GM19238 (cell line): ENCODE measurements at regions not wholly inside any gene's neighbourhood (a gene's known extent, or its start where the extent isn't known, plus 50 kb on each side); places are given as distances from the start of the nearest gene placed in this dataset.

ENCODE experiments used
- DNase-seq: peaks from one replicate; pipeline ENCODE4 v3.0.0; 2011; ENCODE audit warnings: low spot score; ENCODE audit not compliant: insufficient read length

- DNase-seq = no peak
Observed at GRCh38 chr2:57906152-57906732, 140.4 kb upstream of the VRK2 start.

DNA sequence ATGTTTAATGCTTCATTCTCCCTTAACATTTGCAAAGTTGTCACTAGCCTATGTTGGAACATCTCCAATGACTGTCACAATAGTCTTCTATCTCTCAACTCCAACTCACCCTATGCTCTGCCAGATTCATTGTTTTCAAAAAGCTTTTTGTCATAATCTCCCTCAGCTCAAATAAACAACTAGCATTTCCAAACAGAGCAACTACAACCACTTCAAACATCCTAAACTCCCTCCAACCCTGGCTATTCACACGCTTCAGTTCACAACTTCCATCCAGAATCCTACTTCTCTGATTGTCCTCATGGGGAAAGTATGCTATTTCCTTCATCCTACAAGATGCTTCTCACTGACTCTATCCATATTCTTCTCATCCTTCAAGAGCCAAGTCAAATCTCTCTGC, 139.2 kb upstream of the VRK2 start:
- no peak for DNase-seq

DNA sequence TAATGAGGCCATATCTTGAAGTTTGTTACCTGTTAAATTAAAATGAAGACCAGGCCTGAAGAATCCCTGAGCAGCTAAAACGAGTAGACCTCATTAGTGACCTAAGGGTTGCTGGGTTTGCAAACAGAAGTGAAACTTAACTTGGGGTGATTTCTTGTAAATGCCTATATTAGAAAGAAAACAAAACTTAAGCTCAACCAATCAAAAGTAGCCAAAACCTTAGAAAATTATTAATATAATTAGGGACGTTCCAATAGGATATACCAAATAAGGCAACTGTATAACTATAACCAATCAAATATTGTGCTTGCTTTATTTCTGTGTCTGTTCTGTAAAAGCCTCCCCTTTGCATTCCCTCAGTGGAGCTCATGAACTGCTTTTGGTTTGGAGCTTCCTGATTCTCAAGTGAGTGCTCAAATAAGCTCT, 137.9 kb upstream of the VRK2 start:
- no peak for DNase-seq

DNA sequence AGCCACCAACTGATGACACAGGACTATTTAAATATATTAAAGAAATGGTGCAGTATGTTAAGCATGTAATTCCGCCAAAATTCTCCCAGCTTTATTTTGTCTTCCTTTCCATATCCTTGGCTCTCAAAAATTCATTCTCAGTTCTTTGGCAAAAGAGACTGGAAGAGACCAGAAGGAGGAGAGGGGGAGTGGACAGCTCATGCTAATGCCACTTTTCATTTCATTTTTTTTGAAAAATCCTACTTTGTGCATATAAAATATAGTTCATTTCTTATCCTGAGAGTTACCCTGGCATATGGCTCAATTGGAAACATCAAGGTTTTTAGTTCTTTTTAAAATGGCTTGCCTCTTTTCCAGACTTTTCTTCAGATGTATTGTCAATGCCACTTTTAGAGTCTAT, 128.5 kb upstream of the VRK2 start:
- no peak for DNase-seq

- no peak for DNase-seq
Observed at GRCh38 chr2:57920342-57920939, 126.2 kb upstream of the VRK2 start.

DNA sequence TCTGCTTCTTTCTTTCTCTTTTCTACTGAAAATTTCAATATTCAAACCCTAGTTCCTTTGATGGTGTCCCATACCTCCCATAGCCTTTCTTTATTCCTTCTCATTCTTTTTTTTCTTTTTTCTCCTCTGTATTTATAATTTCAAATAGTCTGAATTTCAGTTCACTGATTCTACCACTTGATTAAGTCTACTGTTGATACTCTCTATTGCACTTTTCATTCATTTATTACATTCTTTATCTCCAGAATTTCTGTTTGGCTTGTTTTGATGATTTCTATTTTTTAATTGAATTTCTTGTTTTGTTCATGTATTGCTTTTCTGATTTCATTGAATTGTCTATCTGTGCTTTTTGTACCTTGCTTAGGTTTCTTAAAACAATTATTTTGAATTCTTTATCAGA, 111.9 kb upstream of the VRK2 start:
- DNase-seq = no peak

DNA sequence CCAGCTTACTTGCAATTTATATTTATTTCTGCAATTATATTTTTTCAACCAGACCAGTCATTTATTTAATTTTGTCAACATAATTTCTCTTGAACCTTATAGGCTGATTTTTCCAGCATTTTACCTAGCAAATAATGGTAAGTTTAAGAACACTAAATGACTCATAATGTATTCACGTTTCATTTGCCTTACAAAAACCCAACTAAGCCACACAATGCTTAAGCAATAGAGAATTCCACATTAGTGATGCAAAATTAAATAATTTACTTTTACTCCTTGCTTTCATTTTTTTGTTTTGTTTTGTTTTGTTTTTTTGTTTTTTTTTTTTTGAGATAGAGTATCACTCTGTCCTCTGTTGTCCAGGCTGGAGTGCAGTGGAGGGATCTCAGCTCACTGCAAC, 110.4 kb upstream of the VRK2 start:
- DNase-seq = no peak

- DNase-seq = no peak
Observed at GRCh38 chr2:57937456-57937855, 109.2 kb upstream of the VRK2 start.

DNA sequence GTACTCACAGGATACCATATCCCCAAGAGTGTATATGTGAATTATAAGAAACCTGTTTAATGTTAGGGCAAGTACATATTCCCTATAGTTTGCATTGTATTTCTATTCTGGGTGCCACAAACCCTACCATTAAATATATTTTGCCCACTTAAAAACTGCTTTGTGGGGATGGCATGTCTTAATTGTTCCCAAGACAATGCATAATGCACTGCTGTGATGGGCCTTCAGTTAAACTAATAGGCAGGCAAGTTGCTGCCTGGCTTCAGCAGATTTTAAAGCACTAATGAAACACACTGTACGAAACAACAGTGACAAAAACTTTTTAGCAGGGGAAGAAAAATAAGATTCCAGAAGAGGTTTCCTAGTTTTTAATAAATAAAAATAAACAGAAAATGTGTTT, 104.8 kb upstream of the VRK2 start:
- DNase-seq = no peak

- no peak for DNase-seq
Observed at GRCh38 chr2:57943315-57943714, 103.3 kb upstream of the VRK2 start.

DNA sequence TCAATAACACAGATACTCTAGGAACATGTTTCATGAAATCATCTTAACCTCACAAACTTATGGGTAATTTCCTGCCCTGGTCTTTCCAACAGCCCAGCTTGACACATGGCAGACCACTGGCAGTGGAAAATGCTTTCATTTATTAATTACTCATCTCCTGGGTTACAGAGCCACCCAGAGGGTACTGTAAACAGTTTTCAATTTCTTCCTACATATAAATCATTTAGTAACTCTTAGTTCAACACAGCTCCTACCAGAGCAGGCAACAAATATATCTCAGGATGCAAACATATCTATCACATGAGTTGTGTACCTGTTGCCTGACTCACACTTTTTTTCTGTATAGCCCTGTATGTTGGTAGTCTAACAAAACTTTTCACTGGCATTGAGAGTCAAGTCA, 99.2 kb upstream of the VRK2 start:
- no peak for DNase-seq

GRCh38 chr2:57954020-57954419, 92.6 kb upstream of the VRK2 start:
- no peak for DNase-seq

DNA sequence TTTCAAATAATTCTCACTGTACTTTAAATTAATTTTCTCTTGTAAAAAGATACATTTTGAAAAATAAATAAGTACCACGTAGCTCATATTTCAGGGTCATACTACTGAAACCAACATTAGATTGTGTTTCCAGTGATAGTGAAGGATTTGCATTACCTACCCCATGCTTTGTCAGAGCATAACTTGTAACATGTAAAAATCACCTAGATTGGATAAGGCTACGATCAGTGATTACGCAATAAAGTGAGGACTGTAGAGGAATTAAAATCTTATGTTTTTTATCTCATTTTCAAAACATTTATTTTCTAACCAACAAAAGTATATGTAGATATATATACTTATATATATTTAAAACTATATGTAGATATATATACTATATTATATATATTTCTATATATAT, 89.4 kb upstream of the VRK2 start:
- no peak for DNase-seq

DNA sequence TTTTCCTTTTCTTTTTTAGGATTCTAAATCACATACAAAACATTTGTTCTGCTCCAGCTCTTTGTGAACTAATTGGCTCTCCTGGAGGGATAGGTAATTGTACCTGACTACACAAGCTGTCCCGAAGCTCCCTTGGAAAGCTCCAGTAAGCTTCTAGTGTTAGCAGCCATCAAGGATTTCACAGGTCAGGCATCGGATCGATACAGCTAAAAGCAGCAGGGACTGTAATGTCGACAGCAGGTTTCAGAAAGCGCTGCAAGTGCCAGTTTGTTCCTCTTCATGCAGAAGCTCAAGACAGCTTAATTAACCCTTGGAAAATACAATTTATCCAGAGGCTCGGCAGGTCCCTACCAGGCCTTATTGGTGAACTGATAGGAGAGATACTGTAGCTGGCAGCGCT, 87.2 kb upstream of the VRK2 start:
- no peak for DNase-seq

- no peak for DNase-seq
Observed at GRCh38 chr2:57962861-57963260, 83.7 kb upstream of the VRK2 start.

GRCh38 chr2:57965219-57965618, 81.4 kb upstream of the VRK2 start:
- DNase-seq = no peak

- no peak for DNase-seq
Observed at GRCh38 chr2:57965961-57966360, 80.6 kb upstream of the VRK2 start.

DNA sequence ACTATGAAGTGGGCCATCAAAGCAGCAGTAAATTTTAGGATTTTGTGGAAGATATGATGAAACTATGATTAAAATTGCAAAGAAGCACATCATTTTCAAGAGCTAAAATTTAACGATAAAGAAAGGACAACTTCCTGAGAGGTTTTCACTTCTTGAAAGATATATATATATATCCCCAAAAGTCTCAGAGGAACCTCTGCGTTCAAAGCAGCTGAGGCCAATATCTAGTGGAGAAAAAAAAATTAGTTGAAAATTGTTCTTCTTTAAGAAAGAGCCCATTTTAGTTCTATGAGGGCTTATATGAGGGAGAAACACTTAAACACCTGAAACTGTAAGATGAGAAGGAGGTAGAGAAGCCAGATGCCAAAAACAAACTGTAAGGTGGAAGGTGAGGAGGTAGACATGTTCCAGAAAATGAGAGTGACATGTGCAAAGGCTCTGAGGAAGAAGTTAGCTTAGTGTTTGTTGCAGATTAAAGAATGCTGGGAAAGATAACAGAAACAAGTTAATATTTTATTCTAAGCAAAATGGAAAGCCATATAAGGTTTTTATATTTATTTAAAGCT, 72.9 kb upstream of the VRK2 start:
- no peak for DNase-seq

DNA sequence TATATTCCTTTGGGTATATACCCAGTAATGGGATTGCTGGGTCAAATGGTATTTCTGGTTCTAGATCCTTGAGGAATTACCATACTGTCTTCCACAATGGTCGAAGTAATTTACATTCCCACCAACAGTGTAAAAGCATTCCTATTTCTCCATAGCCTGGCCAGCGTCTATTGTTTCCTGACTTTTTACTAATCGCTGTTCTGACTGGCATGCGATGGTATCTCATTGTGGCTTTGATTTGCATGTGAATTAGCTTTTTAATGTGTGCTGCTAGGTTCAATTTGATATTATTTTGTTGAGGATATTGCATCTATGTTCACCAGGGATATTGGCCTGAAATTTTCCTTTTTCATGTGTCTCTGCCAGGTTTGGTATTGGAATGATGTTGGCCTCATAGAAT, 67.4 kb upstream of the VRK2 start:
- no peak for DNase-seq

DNA sequence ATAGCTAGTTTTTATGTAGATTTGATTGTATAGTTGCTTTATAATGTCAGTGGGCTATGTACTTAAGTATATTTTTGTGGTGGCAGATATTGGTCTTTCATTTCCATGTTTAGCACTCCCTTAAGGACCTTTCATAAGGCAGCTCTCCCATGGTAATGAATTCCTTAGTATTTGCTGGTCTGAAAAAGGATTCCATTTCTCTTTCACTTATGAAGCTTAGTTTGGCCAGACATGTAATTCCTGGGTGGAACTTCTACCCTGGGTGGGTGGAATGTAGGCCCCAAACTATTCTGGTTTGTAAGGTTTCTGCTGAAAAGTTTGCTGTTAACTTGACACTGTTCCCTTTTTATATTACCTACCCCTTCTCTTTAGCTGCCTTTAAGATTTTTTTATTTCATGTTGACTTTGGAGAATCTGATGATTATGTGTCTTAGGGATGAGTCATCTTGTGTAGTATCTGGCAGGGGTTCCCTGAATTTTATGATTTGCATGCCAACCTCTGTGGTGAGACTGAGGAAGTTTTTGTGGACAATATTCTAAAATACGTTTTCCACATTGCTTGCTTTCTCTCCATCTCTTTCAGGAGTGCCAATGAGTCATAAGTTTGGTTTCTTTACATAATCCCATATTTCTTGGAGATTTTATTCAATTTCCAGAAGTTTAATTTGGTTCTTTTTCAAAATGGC, 65.4 kb upstream of the VRK2 start:
- no peak for DNase-seq

DNA sequence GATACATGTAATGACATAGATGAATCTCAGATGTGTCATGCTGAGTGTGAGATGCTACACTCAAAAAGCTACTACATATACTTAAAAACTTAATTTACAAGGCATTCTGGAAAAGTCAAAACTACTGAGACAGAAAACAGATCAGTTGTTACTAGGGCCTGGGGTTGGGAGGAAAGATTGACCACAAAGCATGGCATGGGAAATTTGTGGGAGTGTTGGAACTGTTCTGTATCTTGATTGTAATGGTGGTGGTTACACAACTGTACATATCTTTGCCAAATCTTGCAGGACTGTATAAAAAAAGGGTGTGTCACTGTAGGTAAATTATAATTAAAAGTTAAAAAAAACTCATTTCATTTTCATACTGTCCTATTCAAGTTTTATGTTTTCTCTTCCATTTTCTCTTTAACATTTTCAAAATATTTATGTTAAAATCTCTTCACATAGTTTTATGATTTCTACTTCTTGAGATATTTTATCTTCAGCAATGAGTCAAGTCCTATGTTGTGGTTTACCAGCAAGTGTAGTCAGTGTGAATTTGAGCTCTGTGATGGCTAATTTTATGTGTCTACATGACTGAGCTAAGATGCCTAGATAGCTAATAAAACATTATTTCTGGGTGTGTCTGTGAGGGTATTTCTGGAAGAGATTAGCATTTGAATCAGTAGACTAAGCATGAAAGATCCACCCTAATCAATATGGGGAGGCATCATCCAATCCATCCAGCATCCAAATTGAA, 58.6 kb upstream of the VRK2 start:
- no peak for DNase-seq

- no peak for DNase-seq
Observed at GRCh38 chr2:57990118-57990725, 56.4 kb upstream of the VRK2 start.
